ENCODE measurements at regions not wholly inside any gene's neighbourhood (a gene's known extent, or its start where the extent isn't known, plus 50 kb on each side); places are given as distances from the start of the nearest gene placed in this dataset.
"Not testable (repeated sequence)": the region's sequence is repeated elsewhere in the genome, so short reads cannot be mapped to it uniquely, and the experiment has no call there.

DNA sequence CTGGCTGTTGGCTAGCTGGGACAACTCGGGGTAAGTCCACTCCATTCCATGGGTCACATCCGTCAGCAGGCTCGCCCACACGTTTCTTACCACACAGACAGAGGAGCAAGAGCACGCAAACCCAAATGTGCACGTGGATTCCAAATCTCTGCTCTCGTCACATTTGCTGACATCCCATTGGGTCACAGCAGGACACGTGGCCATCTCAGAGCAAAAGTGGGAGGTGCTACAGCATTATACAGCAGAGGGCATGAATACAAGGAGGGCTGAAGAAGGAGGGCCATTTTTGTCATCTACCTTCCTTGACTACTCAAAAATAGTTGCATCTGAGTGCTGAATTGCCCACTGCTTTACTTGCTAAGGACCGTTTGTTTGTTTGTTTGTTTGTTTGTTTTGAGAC, 84.7 kb downstream of the RBBP6 start:
- intact Hi-C loops (cut with DNase I): no loop called here
- DNase-seq (ENCODE audit: low spot score): no peak
- no peak for ATAC-seq

DNA sequence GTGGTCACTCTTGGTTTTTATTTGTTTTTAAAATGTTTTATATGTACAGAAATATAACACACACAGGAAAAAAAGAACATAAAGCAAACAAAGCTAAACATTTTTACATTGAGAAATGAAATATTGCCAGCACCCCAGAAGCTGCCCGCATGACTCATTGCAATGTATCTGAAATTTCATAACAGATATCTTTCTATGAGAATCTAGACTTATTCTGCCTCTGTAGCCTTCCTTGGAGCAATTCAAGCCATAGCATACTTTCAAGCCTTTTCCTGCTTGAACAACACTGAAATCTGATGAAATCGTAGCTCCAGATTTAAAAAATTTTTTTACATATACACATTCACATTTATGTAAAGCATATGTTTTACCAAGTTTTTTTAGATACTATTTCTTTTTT, 86.9 kb downstream of the RBBP6 start:
- no peak for DNase-seq (ENCODE audit: low spot score)
- ATAC-seq: no peak
- intact Hi-C loops (cut with DNase I): no loop called here

DNA sequence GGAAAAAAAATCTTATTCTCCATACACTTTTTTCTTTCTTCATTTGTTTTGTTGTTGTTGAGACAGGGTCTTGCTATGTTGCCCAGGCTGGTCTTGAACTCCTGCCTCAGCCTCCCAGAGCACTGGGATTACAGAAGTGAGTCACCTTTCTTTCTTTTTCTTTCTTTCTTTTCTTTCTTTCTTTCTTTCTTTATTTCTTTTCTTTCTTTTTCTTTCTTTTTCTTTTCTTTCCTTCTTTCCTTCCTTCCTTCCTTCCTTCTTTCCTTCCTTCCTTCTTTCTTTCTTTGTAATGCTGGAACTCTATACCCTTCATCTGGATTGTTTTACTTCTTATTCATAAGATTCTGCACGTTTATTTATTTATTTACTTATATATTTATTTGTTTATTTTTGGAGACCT, 94.5 kb upstream of the TNRC6A start:
- ATAC-seq: no peak
- intact Hi-C loops (cut with DNase I): no loop called here
- no peak for DNase-seq (ENCODE audit: low spot score)

DNA sequence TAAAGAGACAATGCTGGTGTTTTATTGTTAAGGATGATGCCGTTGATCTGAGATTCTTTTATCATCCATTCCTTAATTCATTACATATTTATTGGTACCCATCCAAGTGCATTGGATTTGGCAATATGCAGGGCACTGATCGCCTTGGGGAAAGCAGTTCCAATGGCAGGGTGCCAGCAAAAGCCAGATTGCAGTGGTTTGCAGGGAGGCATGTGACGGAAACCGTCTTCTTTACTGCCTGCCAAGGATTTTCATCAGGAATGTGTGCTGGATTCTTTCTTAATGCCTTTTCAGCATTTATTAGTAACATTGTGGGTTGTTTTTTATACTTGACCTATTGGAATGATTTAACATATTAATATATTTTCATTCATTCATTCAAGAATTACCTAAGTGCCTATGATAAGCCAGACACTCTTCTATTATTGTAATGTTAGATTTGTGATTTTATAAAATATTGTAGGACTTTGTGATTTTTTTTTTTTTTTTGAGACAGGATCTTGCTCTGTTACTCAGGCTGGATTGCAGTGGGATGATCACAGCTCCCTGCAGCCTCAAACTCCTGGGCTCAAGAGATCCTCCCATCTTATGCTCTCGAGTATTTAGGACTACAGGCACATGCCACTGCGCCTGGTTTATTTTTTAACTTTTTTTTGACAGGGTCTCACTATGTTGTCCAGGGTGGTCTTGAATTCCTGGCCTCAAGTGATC, 93.4 kb upstream of the TNRC6A start:
- ATAC-seq (peak; percentile 96), DNase-seq (ENCODE audit: low spot score) (peak; percentile 91)
- intact Hi-C loops (cut with DNase I): no loop called here

DNA sequence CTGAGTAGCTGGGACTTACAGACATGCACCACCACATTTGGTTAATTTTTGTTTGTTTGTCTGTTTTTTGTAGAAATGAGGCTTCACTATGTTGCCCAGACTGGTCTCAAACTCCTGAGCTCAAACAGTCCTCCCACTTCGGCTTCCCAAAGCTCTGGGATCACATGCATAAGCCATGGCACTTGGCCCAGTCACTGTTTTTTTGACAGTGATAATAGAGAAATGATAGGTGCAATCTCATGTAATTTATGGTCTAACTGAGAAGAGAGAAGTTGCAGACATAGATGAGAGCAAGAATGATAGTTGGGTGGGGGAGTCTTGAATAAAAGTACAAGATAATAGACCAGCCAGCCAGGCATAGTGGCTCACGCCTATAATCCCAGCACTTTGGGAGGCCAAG, 89.7 kb upstream of the TNRC6A start:
- intact Hi-C loops (cut with DNase I): no loop called here
- ATAC-seq: no peak
- DNase-seq (ENCODE audit: low spot score): no peak

DNA sequence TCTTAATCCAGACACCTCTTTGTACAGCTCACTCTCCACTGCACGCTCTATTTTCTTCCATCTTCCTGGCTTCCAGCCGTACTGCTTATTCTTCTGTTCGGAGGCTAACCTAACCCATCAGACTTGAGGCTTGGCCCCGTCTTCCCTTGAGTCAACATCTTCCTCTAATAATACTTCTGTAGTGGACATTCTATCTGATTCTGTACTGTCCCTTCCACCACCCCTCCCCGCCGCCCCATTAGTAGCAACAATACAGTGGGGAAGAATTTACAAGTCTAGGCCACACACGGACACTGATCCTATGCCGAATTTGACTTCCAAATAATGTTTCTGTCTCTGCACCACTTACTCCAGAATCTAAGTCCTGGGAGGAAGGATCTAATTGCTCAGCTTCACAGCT, 86.0 kb upstream of the TNRC6A start:
- no peak for DNase-seq (ENCODE audit: low spot score)
- intact Hi-C loops (cut with DNase I): no loop called here
- no peak for ATAC-seq

DNA sequence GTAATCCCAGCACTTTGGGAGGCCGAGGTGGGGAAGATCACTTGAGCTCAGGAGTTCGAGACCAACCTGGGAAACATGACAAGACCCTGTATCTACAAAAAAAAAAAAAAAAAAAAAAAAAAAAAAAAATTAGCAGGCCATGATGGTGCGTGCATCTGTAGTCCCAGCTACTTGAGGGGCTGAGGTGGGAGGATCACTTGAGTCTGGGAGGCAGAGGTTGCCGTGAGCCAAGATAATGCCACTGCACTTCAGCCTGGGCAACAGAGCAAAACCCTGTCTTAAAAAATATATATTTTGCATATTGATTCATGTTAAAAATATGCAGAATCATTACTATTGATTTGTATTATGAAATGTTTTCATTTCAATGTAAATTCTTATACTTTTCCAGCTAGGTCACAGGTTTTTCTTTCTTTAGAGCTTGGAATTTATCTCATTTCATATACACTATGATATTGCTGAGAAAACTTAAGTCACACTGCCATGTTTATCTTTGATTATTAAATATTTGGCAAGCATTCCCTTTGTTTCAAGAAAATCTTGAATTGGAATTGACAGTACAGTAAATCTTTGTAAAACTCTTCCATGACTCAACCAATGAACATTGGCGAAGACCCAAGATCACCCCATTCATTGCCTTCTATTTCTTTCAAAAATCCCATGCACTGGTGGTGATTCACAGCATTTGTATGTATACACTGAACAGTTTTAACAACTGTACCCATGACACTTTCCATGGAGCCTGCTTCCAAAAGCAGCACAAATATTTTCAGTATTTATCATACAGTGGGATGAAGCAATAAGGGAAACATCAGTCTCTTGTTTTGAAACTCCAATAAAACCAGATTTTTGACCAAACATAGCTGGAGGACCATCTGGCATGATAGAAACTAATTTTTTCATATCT, 83.5 kb upstream of the TNRC6A start:
- DNase-seq (ENCODE audit: low spot score) (no peak), ATAC-seq (peak; percentile 92)
- intact Hi-C loops (cut with DNase I): no loop called here

DNA sequence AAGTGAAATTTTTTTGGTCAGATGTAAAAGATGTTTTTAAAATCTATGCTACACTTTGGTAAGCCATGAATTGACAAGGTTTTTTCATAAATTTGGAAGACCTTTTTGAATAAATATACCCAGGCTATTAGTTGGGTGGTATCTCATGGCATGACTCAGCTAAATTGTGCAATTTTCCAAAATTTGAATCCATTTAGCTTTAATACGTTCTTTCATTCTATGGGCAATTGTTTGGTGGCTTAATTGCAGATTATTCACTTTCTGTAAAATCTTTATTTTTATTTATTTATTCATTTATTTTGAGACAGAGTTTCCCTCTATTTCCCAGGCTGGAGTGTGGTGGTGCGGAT, 82.8 kb upstream of the TNRC6A start:
- intact Hi-C loops (cut with DNase I): no loop called here
- DNase-seq (ENCODE audit: low spot score): no peak
- peak; percentile 36 for ATAC-seq

DNA sequence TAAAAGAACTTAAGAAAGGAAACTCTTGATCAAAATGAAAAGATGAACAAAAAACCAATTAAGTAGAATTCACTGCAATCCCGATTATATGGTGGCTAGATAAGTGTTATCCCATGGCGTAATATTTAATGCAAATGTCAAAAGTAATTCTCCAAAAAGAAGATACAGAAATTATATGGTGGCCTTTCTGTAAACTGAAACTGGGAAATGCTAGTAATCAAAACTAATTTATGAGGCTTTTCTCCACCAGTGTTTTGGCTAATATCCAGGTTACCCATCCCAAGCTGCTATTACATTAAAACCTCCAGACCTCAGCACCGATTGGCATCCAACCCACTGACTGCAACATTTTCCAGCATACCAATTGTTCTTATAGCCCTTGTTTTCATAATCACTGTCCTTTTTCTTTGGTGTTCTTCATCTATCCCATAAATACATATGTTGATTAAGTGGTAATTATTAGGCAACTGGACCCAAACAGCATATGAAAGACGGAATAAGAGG, 77.2 kb upstream of the TNRC6A start:
- intact Hi-C loops (cut with DNase I): no loop called here
- ATAC-seq (no peak), DNase-seq (ENCODE audit: low spot score) (no peak)

DNA sequence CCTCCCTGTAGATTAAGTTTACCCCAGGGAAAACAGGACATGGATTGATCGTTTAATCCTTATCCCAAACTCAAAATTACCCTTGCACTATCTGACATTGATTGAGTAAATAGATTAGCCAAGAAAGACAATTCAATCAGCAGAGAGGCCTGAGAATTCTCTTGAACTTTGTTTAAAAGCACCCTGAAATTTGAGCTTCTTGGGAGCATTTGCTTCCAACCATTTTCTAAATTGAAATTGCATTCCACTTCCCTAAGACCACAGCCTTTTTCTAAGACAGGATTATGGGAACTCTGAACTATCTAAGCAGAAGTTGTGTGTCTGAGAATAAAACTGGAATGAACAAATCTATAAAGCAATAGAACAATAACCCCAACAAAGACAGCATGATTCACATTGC, 76.6 kb upstream of the TNRC6A start:
- DNase-seq (ENCODE audit: low spot score): no peak
- intact Hi-C loops (cut with DNase I): no loop called here
- no peak for ATAC-seq

DNA sequence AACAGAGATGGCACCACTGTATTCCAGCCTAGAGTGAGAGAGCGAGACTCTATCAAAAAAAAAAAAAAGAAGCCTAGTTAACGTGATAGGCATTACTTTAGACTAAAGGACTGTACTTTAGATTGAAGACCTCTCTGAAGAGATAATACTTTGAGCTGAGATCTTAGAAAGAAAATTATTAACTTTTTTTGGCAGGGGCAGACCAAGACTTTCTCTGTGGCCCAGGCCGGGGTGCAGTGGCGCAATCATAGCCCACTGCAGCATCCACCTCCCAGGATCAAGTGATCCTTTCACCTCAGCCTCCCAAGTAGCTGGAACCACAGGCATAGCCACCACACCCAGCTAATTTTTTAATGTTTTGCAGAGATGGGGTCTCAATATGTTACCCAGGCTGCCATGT, 75.7 kb upstream of the TNRC6A start:
- no peak for ATAC-seq
- DNase-seq (ENCODE audit: low spot score): no peak
- intact Hi-C loops (cut with DNase I): no loop called here

DNA sequence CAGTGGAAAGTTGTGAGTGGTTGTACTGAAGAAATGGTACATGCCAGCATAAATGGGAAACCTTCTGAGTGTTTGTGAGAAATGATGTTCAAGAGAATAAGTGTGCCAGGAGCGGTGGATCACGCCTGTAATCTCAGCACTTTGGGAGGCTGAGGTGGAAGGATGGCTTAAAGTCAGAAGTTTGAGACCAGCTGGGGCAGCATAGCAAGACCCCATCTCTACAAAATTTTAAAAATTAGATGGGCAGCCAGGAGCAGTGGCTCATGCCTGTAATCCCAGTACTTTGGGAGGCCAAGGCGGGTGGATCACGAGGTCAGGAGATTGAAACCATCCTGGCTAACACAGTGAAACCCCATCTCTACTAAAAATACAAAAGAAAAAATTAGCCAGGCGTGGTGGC, 63.5 kb upstream of the TNRC6A start:
- ATAC-seq; intact Hi-C loops (cut with DNase I); DNase-seq (ENCODE audit: low spot score): not testable (repeated sequence)

DNA sequence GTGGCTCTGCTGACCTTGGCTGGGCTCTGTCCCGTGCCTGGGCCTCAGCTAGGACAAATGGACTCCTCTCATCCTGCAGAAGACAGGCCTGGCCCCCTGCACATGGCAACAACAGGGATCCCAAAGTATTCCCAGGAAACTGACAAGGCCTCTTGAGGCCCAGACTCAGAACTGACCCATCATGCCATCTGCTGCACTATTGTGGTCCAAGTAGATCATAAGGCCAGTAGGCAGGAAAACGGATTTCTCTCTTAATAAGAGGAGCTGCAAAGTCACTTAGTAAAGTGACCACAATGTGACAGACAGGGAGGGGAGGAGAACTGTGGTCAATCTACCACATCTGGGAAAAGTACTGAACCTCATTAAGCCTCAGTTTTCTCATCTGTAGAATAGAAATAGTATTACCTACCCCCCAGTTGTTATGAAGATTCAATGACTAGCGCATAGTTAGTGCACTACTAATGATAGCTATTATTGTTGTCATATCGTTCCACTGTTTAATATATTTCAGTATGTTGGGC, 62.1 kb upstream of the TNRC6A start:
- intact Hi-C loops (cut with DNase I): no loop called here
- no peak for ATAC-seq
- no peak for DNase-seq (ENCODE audit: low spot score)

DNA sequence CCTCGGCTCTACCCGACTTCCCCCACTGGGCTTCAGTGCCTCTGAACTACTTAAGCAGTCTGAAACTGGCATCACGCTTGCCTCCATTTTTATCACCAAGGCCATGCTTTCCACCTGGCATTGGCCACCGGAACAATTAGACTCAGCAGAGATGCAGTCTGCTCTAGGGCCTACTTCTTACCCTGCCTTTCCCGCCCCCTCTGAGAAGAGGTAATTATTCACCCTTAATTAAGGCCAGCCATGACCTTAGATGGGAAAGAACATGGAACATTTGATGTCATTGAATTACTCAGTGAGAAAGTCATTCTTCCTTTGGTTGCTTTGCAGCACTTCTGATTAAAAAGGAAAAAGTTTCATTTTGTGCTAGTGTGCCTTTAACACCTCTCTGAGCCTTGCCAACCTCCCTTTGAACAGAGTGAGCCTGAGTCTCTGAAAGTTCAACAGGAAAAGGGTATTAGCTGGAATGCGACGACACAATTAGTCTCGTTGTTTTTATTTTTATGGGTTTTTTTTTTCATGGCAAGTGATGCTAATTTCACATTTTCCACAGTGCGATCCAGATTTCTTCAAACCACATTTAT, 60.9 kb upstream of the TNRC6A start:
- DNase-seq (ENCODE audit: low spot score) (no peak), ATAC-seq (peak; percentile 57)
- intact Hi-C loops (cut with DNase I): no loop called here

DNA sequence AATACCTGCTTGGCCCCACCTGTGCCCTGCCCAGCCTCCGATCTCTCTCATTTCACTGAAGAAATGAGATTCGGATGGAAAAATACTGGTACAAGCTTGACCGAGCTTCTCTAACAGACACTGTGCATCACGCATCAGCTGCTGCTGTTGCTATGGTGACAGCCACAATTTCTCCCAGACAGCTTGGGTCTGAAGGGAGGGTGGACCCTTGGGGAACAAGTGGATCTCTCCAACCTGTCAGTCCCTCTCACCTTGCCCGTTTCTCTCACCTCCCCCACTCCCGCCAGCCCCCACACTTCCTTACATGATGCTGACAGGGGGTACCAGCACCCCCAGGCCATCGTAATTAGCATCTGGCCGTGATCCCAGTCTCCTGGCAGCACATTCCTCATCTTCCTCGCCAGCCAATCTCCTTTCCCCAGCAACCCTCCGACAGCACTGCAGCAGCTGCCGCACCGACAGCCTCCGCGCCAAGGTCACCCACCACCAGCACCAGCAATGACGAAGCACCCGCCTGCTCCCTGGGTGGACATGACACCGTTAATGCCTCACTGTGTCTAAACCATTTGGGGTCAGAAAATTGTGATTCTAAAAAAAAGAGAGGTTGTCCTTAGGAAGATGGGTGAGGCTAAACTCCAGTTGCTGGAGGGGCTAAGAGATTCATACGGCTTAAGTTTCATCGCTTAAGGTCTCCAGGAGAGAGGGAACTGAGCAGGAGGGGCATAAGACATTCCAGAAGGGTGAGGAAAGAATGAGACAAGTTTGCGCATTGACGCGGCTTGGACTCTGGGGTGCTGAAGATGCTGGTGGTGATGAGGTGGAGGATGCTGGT, 58.6 kb upstream of the TNRC6A start:
- DNase-seq (ENCODE audit: low spot score): peak; percentile 60
- peak; percentile 81 for ATAC-seq
- intact Hi-C loops (cut with DNase I): no loop called here

DNA sequence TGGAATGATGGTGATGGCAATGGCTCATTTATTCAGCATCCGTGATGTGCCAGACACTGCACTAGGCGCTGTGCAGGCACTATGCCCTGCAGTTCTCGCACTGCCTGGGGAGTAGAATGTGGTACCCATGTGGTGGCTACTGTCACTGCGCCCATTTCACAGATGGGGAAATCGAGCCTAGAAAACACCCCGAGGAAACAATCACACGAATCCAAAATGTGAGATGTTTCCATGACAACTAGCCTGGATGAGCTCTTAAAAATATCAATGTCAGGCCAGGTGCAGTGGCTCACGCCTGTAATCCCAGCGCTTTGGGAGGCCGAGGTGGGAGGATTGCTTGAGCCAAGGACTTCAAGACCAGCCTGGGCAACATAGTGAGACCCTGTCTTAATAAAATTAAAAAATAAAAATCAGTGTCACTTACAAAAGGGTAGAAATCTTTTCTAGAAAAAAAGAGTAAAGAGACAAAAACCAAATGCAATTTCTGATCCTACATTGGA, 57.9 kb upstream of the TNRC6A start:
- ATAC-seq: no peak
- DNase-seq (ENCODE audit: low spot score): no peak
- intact Hi-C loops (cut with DNase I): no loop called here

DNA sequence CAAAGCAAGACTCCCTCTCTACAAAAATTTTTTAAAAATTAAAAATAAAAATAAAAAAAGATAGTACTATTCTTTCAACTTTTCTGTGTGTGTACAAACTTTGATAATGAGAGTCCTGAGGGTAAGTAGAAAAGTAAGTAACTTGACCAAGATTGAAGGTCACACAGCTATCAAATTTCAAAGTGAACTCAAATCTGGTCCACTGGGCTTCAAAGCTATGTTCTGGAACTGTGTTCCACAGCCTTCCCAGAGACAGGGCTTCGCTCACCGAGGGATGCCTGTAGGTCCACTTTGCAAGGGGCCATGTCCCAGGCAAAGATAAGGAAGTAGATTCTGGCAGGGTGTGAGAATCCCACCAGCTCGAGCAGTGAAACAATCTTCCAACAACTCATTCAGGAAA, 56.3 kb upstream of the TNRC6A start:
- ATAC-seq: no peak
- intact Hi-C loops (cut with DNase I): no loop called here
- no peak for DNase-seq (ENCODE audit: low spot score)

DNA sequence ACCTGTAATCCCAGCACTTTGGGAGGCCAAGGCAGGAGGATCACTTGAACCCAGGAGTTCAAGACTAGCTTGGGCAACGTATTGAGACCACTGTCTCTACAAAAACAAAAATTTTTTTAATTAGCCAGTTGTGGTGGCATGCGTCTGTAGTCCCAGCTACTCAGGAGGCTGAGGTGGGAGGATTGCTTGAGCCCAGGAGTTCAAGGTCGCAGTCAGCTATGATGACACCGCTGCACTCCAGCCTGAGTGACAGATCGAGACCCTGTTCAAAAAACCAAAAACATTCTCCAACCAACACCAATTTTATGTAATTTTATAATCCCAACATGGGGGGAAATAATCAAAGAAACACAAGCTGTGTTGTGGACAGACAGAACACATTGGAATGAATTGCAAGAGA, 54.6 kb upstream of the TNRC6A start:
- intact Hi-C loops (cut with DNase I): no loop called here
- DNase-seq (ENCODE audit: low spot score): no peak
- no peak for ATAC-seq

DNA sequence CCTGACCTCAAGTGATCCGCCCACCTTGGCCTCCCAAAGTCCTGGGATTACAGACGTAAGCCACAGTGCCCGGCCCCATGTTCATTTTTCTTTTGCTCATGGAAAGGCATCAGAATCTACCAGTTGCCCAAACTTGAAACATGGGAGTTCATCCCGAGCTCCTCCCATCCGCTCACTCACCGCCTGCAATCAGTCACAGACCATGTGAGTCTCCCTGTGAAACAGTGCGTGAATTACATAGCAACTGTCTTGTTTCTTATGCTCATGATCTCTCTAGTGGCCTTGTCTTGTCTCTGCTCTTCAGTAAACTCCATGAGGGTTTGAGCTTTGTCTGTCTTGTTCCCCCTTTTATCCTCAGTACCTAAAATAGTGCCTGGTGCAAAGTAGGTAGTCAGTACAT, 52.1 kb upstream of the TNRC6A start:
- intact Hi-C loops (cut with DNase I): no loop called here
- no peak for ATAC-seq
- DNase-seq (ENCODE audit: low spot score): no peak
